ENCODE measurements at regions not wholly inside any gene's neighbourhood (a gene's known extent, or its start where the extent isn't known, plus 50 kb on each side); places are given as distances from the start of the nearest gene placed in this dataset.
"Not testable (repeated sequence)": the region's sequence is repeated elsewhere in the genome, so short reads cannot be mapped to it uniquely, and the experiment has no call there.

GRCh38 chr3:166279636-166280035 lies 442.4 kb upstream of the BCHE start:
- TF ChIP-seq CTCF (conservative IDR thresholded peaks at IDR 0.05; ENCODE audit: low read depth, low read length): no peak
- no peak overlapping the region for H3K4me3 ChIP-seq (ENCODE audit: low read length)
- DNase-seq (ENCODE audit: low read depth): no peak

- no peak overlapping the region for H3K4me3 ChIP-seq (ENCODE audit: low read length)
- TF ChIP-seq CTCF (conservative IDR thresholded peaks at IDR 0.05; ENCODE audit: low read depth, low read length): no peak
- peak; percentile 48 for DNase-seq (ENCODE audit: low read depth)
Measured at GRCh38 chr3:166275024-166275390, 437.8 kb upstream of the BCHE start.

GRCh38 chr3:166274351-166275023 lies 437.3 kb upstream of the BCHE start:
- H3K4me3 ChIP-seq (ENCODE audit: low read length): no peak overlapping the region
- TF ChIP-seq CTCF (conservative IDR thresholded peaks at IDR 0.05; ENCODE audit: low read depth, low read length): no peak
- no peak for DNase-seq (ENCODE audit: low read depth)

- no peak for TF ChIP-seq CTCF (conservative IDR thresholded peaks at IDR 0.05; ENCODE audit: low read depth, low read length)
- H3K4me3 ChIP-seq (ENCODE audit: low read length): no peak overlapping the region
- no peak for DNase-seq (ENCODE audit: low read depth)
Measured at GRCh38 chr3:166270429-166270828, 433.2 kb upstream of the BCHE start.

GRCh38 chr3:166265153-166265552 lies 427.9 kb upstream of the BCHE start:
- TF ChIP-seq CTCF (conservative IDR thresholded peaks at IDR 0.05; ENCODE audit: low read depth, low read length): no peak
- no peak overlapping the region for H3K4me3 ChIP-seq (ENCODE audit: low read length)
- DNase-seq (ENCODE audit: low read depth): no peak

- DNase-seq (ENCODE audit: low read depth): no peak
- peak; percentile 21 for TF ChIP-seq CTCF (conservative IDR thresholded peaks at IDR 0.05; ENCODE audit: low read depth, low read length)
- no peak overlapping the region for H3K4me3 ChIP-seq (ENCODE audit: low read length)
Measured at GRCh38 chr3:166263460-166263859, 426.2 kb upstream of the BCHE start.

GRCh38 chr3:166258293-166258850 lies 421.1 kb upstream of the BCHE start:
- DNase-seq (ENCODE audit: low read depth); H3K4me3 ChIP-seq (ENCODE audit: low read length): not testable (repeated sequence)
